SK-N-SH (cell line): ENCODE measurements at regions not wholly inside any gene's neighbourhood (a gene's known extent, or its start where the extent isn't known, plus 50 kb on each side); places are given as distances from the start of the nearest gene placed in this dataset.

Experiments
- CTCF ChIA-PET: fragments of 300-600, 350-600 bp; formaldehyde crosslinking; extraction: SDS; loops from one replicate; lab custom pipeline; 2021; lab: Yijun Ruan, JAX
- POLR2A ChIA-PET: fragments of 350-600 bp; sonication (Branson Sonifier 250); formaldehyde crosslinking; extraction: SDS; loops from one replicate; lab custom pipeline; 2020; ENCODE audit warnings: antibody characterized with exemption, inconsistent platforms; lab: Yijun Ruan, JAX
- DNase-seq: peaks from one replicate; pipeline ENCODE4 v3.0.0; 2012
- H2AFZ ChIP-seq: fragments of 200-600 bp; sonication (generic); 2 replicates; pipeline ENCODE4 v1.8.1; 2016; ENCODE audit warnings: antibody characterized with exemption, mild to moderate bottlenecking, low read depth
- H3F3A ChIP-seq: fragments of 200-600 bp; sonication (generic); replicated peaks from 2 replicates; pipeline ENCODE3; 2016; ENCODE audit warnings: antibody characterized with exemption, mild to moderate bottlenecking; ENCODE audit not compliant: insufficient read depth
- H3K27ac ChIP-seq, 2 experiments: fragments of 200-500 bp in 1 of 2; fragments of 200-600 bp in 1 of 2; sonication (Bioruptor generic) in 1 of 2; sonication (generic), shearing (Covaris generic) in 1 of 2; 2 replicates each; pipeline versions ENCODE4 v1.5.1 to v1.6.1; 2014 to 2016; ENCODE audit warnings: low read depth in 2 of 2, inconsistent platforms in 1 of 2, low read length in 1 of 2, mild to moderate bottlenecking in 1 of 2, mixed read lengths in 1 of 2
- H3K27me3 ChIP-seq: fragments of 200-600 bp; sonication (generic), shearing (Covaris generic); 2 replicates; pipeline ENCODE4 v1.6.1; 2016; ENCODE audit warnings: mixed run types; ENCODE audit not compliant: insufficient read depth
- H3K36me3 ChIP-seq, 2 experiments: fragments of 200-500 bp in 1 of 2; fragments of 200-600 bp in 1 of 2; sonication (Bioruptor generic) in 1 of 2; sonication (generic) in 1 of 2; replicated peaks in 1 of 2; 2 replicates each; pipeline versions ENCODE3 to v1.5.1; 2014 to 2016; ENCODE audit warnings: low read length in 1 of 2, mild to moderate bottlenecking in 1 of 2; ENCODE audit not compliant: insufficient read depth in 2 of 2, control insufficient read depth in 1 of 2
- H3K4me1 ChIP-seq, 2 experiments: fragments of 200-500 bp in 1 of 2; fragments of 200-600 bp in 1 of 2; sonication (Bioruptor generic) in 1 of 2; sonication (generic), shearing (Covaris generic) in 1 of 2; 2 replicates each; pipeline versions ENCODE4 v1.5.1 to v1.6.1; 2014 to 2016; ENCODE audit warnings: low read depth in 1 of 2, low read length in 1 of 2, mixed run types in 1 of 2; ENCODE audit not compliant: insufficient read depth in 2 of 2, control insufficient read depth in 1 of 2
- H3K4me2 ChIP-seq: fragments of 200-600 bp; sonication (generic), shearing (Covaris generic); 2 replicates; pipeline ENCODE4 v1.6.1; 2017; ENCODE audit warnings: mixed run types
- H3K4me3 ChIP-seq, 2 experiments: fragments of 200-500 bp in 1 of 2; fragments of 200-600 bp in 1 of 2; sonication (Bioruptor generic) in 1 of 2; sonication (generic), shearing (Covaris generic) in 1 of 2; 2 replicates each; pipeline versions ENCODE4 v1.5.1 to v1.8.1; 2014 to 2016; ENCODE audit warnings: low read depth in 2 of 2, inconsistent platforms in 1 of 2, low read length in 1 of 2, mild to moderate bottlenecking in 1 of 2, mixed read lengths in 1 of 2, moderate library complexity in 1 of 2
- H3K79me2 ChIP-seq: fragments of 200-600 bp; sonication (generic); 2 replicates; pipeline ENCODE4 v1.8.1; 2017; ENCODE audit warnings: mild to moderate bottlenecking; ENCODE audit not compliant: insufficient read depth
- H3K9ac ChIP-seq: fragments of 200-600 bp; sonication (generic); 2 replicates; pipeline ENCODE4 v1.6.1; 2017; ENCODE audit warnings: mixed run types
- H3K9me2 ChIP-seq: fragments of 200-600 bp; sonication (generic); 2 replicates; pipeline ENCODE4 v1.6.1; 2017; ENCODE audit warnings: mixed run types
- H3K9me3 ChIP-seq: fragments of 200-600 bp; sonication (generic); 2 replicates; pipeline ENCODE4 v1.6.1; 2017; ENCODE audit warnings: mixed run types, mild to moderate bottlenecking, moderate library complexity
- H4K20me1 ChIP-seq: fragments of 200-600 bp; sonication (generic); 2 replicates; pipeline ENCODE4 v1.6.1; 2017; ENCODE audit warnings: mild to moderate bottlenecking, mixed run types; ENCODE audit not compliant: insufficient read depth
- CHD2 ChIP-seq: fragments of 150-350 bp; IDR thresholded peaks from 2 replicates; pipeline ENCODE4 v1.6.1; 2018; ENCODE audit warnings: low read length; ENCODE audit not compliant: partially characterized antibody
- EP300 ChIP-seq, 2 experiments: IDR thresholded peaks; 2 replicates each; pipeline versions ENCODE4 v1.4.0 to v1.6.1; 2012; ENCODE audit warnings: borderline replicate concordance in 1 of 2, low read depth in 1 of 2, low read length in 1 of 2
- FOSL2 ChIP-seq: IDR thresholded peaks from 2 replicates; pipeline ENCODE4 v1.4.0; 2012; ENCODE audit warnings: low read depth, mild to moderate bottlenecking, moderate library complexity, borderline replicate concordance
- GATA2 ChIP-seq: sonication (generic); formaldehyde crosslinking; IDR thresholded peaks from 2 replicates; pipeline ENCODE4 v1.5.0; 2020; ENCODE audit warnings: mild to moderate bottlenecking, missing genetic modification reagents
- MAX ChIP-seq: IDR thresholded peaks from 2 replicates; pipeline ENCODE4 v1.4.0; 2012; ENCODE audit warnings: low read depth
- MEF2A ChIP-seq: IDR thresholded peaks from 2 replicates; pipeline ENCODE4 v1.4.0; 2012; ENCODE audit warnings: low read depth, borderline replicate concordance
- MXI1 ChIP-seq: IDR thresholded peaks from 2 replicates; pipeline ENCODE4 v1.6.1; 2012; ENCODE audit warnings: mild to moderate bottlenecking, low read depth, low read length, improper control_type of control experiment
- NFIC ChIP-seq: IDR thresholded peaks from 2 replicates; pipeline ENCODE4 v1.4.0; 2012; ENCODE audit warnings: borderline replicate concordance
- POLR2AphosphoS5 ChIP-seq: IDR thresholded peaks from 2 replicates; pipeline ENCODE4 v1.6.1; 2012; ENCODE audit warnings: low read depth, low read length
- RCOR1 ChIP-seq: fragments of 150-350 bp; IDR thresholded peaks from 2 replicates; pipeline ENCODE4 v1.6.1; 2017; ENCODE audit warnings: antibody characterized with exemption, low read length
- RFX5 ChIP-seq: IDR thresholded peaks from 2 replicates; pipeline ENCODE4 v1.6.1; 2012; ENCODE audit warnings: mild to moderate bottlenecking, improper control_type of control experiment, low read length
- RXRA ChIP-seq: IDR thresholded peaks from 2 replicates; pipeline ENCODE4 v1.4.0; 2012; ENCODE audit warnings: low read depth, mild to moderate bottlenecking, borderline replicate concordance
- SMC3 ChIP-seq: IDR thresholded peaks from 2 replicates; pipeline ENCODE4 v1.6.1; 2012; ENCODE audit warnings: low read depth, low read length, improper control_type of control experiment
- YY1 ChIP-seq: IDR thresholded peaks from 2 replicates; pipeline ENCODE4 v1.4.0; 2012; ENCODE audit warnings: low read depth, mild to moderate bottlenecking
- WGBS: methylation state at CpG from one replicate; pipeline ENCODE4 v1.1.6; 2017; ENCODE audit warnings: low lambda C conversion rate; 5-methylcytosine and 5-hydroxymethylcytosine counted together
- TF ChIP-seq, protein P1 (sequence below): IDR thresholded peaks from 2 replicates; pipeline ENCODE4 v1.6.1; 2012; ENCODE audit warnings: mild to moderate bottlenecking, low read depth, low read length, moderate library complexity
- TF ChIP-seq, protein P2 (sequence below): fragments of 150-350 bp; IDR thresholded peaks from 2 replicates; pipeline ENCODE4 v1.6.1; 2017; ENCODE audit warnings: antibody characterized with exemption, low read length, low read depth, borderline replicate concordance
- TF ChIP-seq, protein P3 (sequence below): fragments of 150-350 bp; IDR thresholded peaks from 2 replicates; pipeline ENCODE4 v1.6.1; 2016; ENCODE audit warnings: mild to moderate bottlenecking, low read depth, low read length

- Histone ChIP-seq H3K27me3 (no peaks in the 10 kb centered on the region), H3K27ac (no peak overlapping the region), H3K9me2 (no peaks in the 10 kb centered on the region), H3K79me2 (no peaks in the 10 kb centered on the region), H3K9ac (no peak overlapping the region), H3F3A (peaks cover 8% of the 10 kb centered on the region), H3K36me3 (no peaks in the 10 kb centered on the region), H3K9me3 (no peaks in the 10 kb centered on the region), H4K20me1 (no peaks in the 10 kb centered on the region), H3K4me2 (no peak overlapping the region), H3K4me3 (no peak overlapping the region), H3K4me1 (no peaks in the 10 kb centered on the region; a peak in 1 of 4 replicates), H2AFZ (no peak overlapping the region)
- DNase-seq: no peak
- ChIA-PET CTCF (no interaction called here), POLR2A (no interaction called here)
- WGBS: 29% methylated on average over 1 of the region's 1 CpG
- TF ChIP-seq MEF2A (no peak), FOSL2 (no peak), RCOR1 (no peak), SMC3 (no peak), CHD2 (no peak), MXI1 (no peak), NFIC (no peak), RXRA (no peak), RFX5 (no peak), EP300 (IDR thresholded peaks at IDR 0.05; ENCODE audit: borderline replicate concordance in 1 of 2, low read depth in 1 of 2, low read length in 1 of 2) (no peak), GATA2 (CRISPR knock-in tag) (no peak), YY1 (no peak), MAX (no peak), POLR2AphosphoS5 (no peak)
- TF ChIP-seq, protein P1, sequence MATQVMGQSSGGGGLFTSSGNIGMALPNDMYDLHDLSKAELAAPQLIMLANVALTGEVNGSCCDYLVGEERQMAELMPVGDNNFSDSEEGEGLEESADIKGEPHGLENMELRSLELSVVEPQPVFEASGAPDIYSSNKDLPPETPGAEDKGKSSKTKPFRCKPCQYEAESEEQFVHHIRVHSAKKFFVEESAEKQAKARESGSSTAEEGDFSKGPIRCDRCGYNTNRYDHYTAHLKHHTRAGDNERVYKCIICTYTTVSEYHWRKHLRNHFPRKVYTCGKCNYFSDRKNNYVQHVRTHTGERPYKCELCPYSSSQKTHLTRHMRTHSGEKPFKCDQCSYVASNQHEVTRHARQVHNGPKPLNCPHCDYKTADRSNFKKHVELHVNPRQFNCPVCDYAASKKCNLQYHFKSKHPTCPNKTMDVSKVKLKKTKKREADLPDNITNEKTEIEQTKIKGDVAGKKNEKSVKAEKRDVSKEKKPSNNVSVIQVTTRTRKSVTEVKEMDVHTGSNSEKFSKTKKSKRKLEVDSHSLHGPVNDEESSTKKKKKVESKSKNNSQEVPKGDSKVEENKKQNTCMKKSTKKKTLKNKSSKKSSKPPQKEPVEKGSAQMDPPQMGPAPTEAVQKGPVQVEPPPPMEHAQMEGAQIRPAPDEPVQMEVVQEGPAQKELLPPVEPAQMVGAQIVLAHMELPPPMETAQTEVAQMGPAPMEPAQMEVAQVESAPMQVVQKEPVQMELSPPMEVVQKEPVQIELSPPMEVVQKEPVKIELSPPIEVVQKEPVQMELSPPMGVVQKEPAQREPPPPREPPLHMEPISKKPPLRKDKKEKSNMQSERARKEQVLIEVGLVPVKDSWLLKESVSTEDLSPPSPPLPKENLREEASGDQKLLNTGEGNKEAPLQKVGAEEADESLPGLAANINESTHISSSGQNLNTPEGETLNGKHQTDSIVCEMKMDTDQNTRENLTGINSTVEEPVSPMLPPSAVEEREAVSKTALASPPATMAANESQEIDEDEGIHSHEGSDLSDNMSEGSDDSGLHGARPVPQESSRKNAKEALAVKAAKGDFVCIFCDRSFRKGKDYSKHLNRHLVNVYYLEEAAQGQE: no peak
- TF ChIP-seq, protein P2, sequence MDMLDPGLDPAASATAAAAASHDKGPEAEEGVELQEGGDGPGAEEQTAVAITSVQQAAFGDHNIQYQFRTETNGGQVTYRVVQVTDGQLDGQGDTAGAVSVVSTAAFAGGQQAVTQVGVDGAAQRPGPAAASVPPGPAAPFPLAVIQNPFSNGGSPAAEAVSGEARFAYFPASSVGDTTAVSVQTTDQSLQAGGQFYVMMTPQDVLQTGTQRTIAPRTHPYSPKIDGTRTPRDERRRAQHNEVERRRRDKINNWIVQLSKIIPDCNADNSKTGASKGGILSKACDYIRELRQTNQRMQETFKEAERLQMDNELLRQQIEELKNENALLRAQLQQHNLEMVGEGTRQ: no peak
- TF ChIP-seq, protein P3, sequence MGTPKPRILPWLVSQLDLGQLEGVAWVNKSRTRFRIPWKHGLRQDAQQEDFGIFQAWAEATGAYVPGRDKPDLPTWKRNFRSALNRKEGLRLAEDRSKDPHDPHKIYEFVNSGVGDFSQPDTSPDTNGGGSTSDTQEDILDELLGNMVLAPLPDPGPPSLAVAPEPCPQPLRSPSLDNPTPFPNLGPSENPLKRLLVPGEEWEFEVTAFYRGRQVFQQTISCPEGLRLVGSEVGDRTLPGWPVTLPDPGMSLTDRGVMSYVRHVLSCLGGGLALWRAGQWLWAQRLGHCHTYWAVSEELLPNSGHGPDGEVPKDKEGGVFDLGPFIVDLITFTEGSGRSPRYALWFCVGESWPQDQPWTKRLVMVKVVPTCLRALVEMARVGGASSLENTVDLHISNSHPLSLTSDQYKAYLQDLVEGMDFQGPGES: no peak
These were observed 382.0 kb downstream of the SFMBT2 start for GRCh38 chr10:7028809-7029166.
